Mesendoderm (in vitro differentiated cells): ENCODE measurements at regions not wholly inside any gene's neighbourhood (a gene's known extent, or its start where the extent isn't known, plus 50 kb on each side); places are given as distances from the start of the nearest gene placed in this dataset.
A peak's percentile ranks its signal among the peaks of the same experiment; 100 is the strongest.
"Not testable (repeated sequence)": the region's sequence is repeated elsewhere in the genome, so short reads cannot be mapped to it uniquely, and the experiment has no call there.

Experiments used
- DNase-seq: peaks from one replicate; pipeline ENCODE4 v3.0.0; 2013
- H2AK5ac ChIP-seq: 2 replicates; pipeline ENCODE4 v1.6.1; 2013; ENCODE audit warnings: low read length, inconsistent platforms
- H2BK120ac ChIP-seq: 2 replicates; pipeline ENCODE4 v1.6.1; 2013; ENCODE audit warnings: low read depth, mild to moderate bottlenecking, low read length, moderate library complexity, mixed read lengths
- H2BK15ac ChIP-seq: replicated peaks from 2 replicates; pipeline ENCODE4 v1.6.1; 2013; ENCODE audit warnings: low read depth, mild to moderate bottlenecking, moderate library complexity
- H2BK5ac ChIP-seq: 2 replicates; pipeline ENCODE4 v1.6.1; 2013; ENCODE audit warnings: low read length, inconsistent platforms
- H3K18ac ChIP-seq: 2 replicates; pipeline ENCODE4 v1.6.1; 2013; ENCODE audit warnings: mild to moderate bottlenecking, low read length, mixed read lengths
- H3K23ac ChIP-seq: one replicate; pipeline ENCODE4 v1.6.1; 2013; ENCODE audit warnings: low read length
- H3K27ac ChIP-seq: 2 replicates; pipeline ENCODE4 v1.5.1; 2013; ENCODE audit warnings: low read depth, mild to moderate bottlenecking, inconsistent platforms, low read length, moderate library complexity
- H3K27me3 ChIP-seq: 2 replicates; pipeline ENCODE4 v1.6.1; 2013; ENCODE audit warnings: low read length, control low read depth, mild to moderate bottlenecking, inconsistent platforms; ENCODE audit not compliant: insufficient read depth, poor library complexity
- H3K36me3 ChIP-seq: 2 replicates; pipeline ENCODE4 v1.6.1; 2013; ENCODE audit warnings: low read length, inconsistent platforms; ENCODE audit not compliant: control insufficient read depth, insufficient read depth
- H3K4ac ChIP-seq: one replicate; pipeline ENCODE4 v1.6.1; 2013; ENCODE audit warnings: low read depth, mild to moderate bottlenecking, low read length, moderate library complexity
- H3K4me1 ChIP-seq: 2 replicates; pipeline ENCODE4 v1.6.1; 2013; ENCODE audit warnings: low read depth, low read length, inconsistent platforms; ENCODE audit not compliant: control insufficient read depth
- H3K4me2 ChIP-seq: 2 replicates; pipeline ENCODE4 v1.6.1; 2013; ENCODE audit warnings: low read length
- H3K4me3 ChIP-seq: 2 replicates; pipeline ENCODE4 v1.5.1; 2013; ENCODE audit warnings: mild to moderate bottlenecking, low read length
- H3K56ac ChIP-seq: one replicate; pipeline ENCODE4 v1.6.1; 2013; ENCODE audit warnings: low read length
- H3K79me1 ChIP-seq: 2 replicates; pipeline ENCODE4 v1.6.1; 2013; ENCODE audit warnings: low read length, inconsistent platforms
- H3K79me2 ChIP-seq: 2 replicates; pipeline ENCODE4 v1.6.1; 2013; ENCODE audit warnings: mild to moderate bottlenecking, low read length; ENCODE audit not compliant: control insufficient read depth, insufficient read depth
- H3K9ac ChIP-seq: 2 replicates; pipeline ENCODE4 v1.6.1; 2013; ENCODE audit warnings: low read length, inconsistent platforms
- H4K5ac ChIP-seq: one replicate; pipeline ENCODE4 v1.6.1; 2013; ENCODE audit warnings: low read length
- H4K8ac ChIP-seq: one replicate; pipeline ENCODE4 v1.6.1; 2013; ENCODE audit warnings: low read depth, mild to moderate bottlenecking, control low read depth, low read length, moderate library complexity
- WGBS: extraction: QIAGEN DNeasy Blood & Tissue Kit; methylation state at CpG from one replicate; pipeline ENCODE4 v1.1.7; 2013; ENCODE audit warnings: low lambda C conversion rate, missing lambda C conversion rate; ENCODE audit not compliant: insufficient coverage; ENCODE audit errors: extremely low coverage; 5-methylcytosine and 5-hydroxymethylcytosine counted together

DNA sequence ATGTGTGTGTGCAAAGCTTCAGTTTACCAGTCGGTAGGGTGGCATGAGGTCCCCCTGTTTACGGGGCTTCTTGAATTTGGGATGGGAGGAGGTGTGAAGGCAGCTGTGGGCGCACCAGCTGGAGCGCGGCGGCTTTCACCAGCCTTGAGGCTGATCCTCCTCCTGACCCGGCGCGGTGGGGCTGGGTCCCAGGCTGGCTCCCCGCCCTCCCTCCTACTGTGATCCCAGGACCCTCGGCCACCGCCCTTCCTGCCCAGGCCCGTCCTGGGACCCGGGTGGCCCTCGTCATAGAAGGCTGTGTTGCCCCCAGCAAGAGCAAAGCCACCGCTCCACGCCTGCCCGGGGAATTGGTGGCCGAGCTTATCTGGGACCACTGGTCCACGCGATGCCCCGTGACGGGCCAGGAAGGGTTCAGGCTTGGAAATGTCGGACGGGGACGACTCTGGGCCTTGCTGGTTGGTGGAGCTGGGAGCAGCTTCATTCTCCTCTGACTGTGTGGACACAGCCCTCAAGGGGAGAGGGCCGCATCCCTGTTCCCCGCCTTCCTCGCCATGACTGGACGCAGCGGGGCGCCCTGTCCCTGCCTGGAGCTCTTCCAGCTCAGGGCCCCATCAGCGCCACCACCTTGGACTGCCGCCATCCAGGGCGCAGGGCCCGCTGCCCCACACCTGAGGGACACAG, 271.1 kb upstream of the IRX1 start:
- no peak overlapping the region for H3K18ac ChIP-seq
- no peaks in the 10 kb centered on the region for H3K79me2 ChIP-seq
- H2BK15ac ChIP-seq: no peak overlapping the region
- H4K5ac ChIP-seq: no peak overlapping the region
- no peak overlapping the region for H3K4me3 ChIP-seq
- H3K4ac ChIP-seq: no peak overlapping the region
- no peak overlapping the region for H2AK5ac ChIP-seq
- peak; percentile 37 for DNase-seq
- no peaks in the 10 kb centered on the region for H3K4me1 ChIP-seq
- no peak overlapping the region for H2BK120ac ChIP-seq
- H3K56ac ChIP-seq: no peak overlapping the region
- H3K27me3 ChIP-seq: no peaks in the 10 kb centered on the region
- no CpG with 5 or more reads among the region's 36 CpGs for WGBS
- no peak overlapping the region for H4K8ac ChIP-seq
- H3K79me1 ChIP-seq: no peaks in the 10 kb centered on the region
- H3K23ac ChIP-seq: no peak overlapping the region
- no peak overlapping the region for H3K9ac ChIP-seq
- H3K27ac ChIP-seq: no peak overlapping the region
- H3K36me3 ChIP-seq: no peaks in the 10 kb centered on the region
- no peak overlapping the region for H3K4me2 ChIP-seq
- no peak overlapping the region for H2BK5ac ChIP-seq

DNA sequence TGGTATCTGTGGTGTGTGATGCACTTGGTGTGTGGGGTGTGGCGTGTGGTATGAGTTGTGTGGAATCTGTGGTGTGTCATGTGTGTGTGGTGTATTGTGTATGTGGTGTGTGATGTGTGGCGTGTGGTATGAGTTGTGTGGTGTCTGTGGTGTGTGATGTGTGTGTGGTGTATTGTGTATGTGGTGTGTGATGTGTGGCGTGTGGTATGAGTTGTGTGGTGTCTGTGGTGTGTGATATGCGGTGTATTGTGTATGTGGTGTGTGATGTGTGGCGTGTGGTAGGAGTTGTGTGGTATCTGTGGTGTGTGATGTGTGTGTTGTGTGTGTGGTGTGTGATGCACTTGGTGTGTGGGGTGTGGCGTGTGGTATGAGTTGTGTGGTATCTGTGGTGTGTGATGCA, 271.7 kb upstream of the IRX1 start:
- not testable (repeated sequence) for H2AK5ac ChIP-seq, H3K18ac ChIP-seq, H3K23ac ChIP-seq, H3K4me2 ChIP-seq, H2BK15ac ChIP-seq, H3K4me3 ChIP-seq, H3K79me1 ChIP-seq, H3K27ac ChIP-seq, H3K4ac ChIP-seq, H3K56ac ChIP-seq, H4K8ac ChIP-seq, H4K5ac ChIP-seq, H2BK5ac ChIP-seq, H3K27me3 ChIP-seq, H3K9ac ChIP-seq, H3K36me3 ChIP-seq, H3K4me1 ChIP-seq, H2BK120ac ChIP-seq, H3K79me2 ChIP-seq
- DNase-seq: peak; percentile 17
- WGBS: 100% methylated on average over 5 of the region's 6 CpGs

DNA sequence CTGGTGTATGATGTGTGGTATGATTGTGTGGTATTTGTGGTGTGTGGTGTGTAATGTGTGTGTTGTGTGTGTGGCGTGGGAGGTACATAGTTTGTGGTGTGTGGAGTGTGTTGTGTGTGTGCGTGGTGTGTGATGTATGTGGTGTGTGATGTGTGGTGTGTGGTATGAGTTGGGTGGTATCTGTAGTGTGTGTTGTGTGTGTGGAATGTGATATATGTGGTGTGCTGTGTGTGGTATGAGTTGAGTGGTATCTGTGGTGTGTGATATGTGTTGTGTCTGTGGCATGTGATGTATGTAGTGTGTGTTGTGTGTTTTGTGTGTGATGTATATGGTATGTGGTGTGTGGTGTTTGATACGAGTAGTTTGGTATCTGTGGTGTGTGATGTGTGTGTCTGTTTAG, 272.5 kb upstream of the IRX1 start:
- H4K5ac ChIP-seq: no peak overlapping the region
- H3K27me3 ChIP-seq: no peaks in the 10 kb centered on the region
- no peaks in the 10 kb centered on the region for H3K4me1 ChIP-seq
- no peaks in the 10 kb centered on the region for H3K36me3 ChIP-seq
- H3K79me2 ChIP-seq: no peaks in the 10 kb centered on the region
- H3K9ac ChIP-seq: no peak overlapping the region
- 100% methylated on average over 3 of the region's 3 CpGs for WGBS
- H3K23ac ChIP-seq: no peak overlapping the region
- DNase-seq: no peak
- no peak overlapping the region for H3K4ac ChIP-seq
- no peak overlapping the region for H2AK5ac ChIP-seq
- no peak overlapping the region for H3K4me2 ChIP-seq
- H3K27ac ChIP-seq: no peak overlapping the region
- no peak overlapping the region for H3K4me3 ChIP-seq
- no peak overlapping the region for H2BK15ac ChIP-seq
- no peak overlapping the region for H4K8ac ChIP-seq
- no peaks in the 10 kb centered on the region for H3K79me1 ChIP-seq
- H2BK120ac ChIP-seq: no peak overlapping the region
- no peak overlapping the region for H3K56ac ChIP-seq
- no peak overlapping the region for H3K18ac ChIP-seq
- no peak overlapping the region for H2BK5ac ChIP-seq

DNA sequence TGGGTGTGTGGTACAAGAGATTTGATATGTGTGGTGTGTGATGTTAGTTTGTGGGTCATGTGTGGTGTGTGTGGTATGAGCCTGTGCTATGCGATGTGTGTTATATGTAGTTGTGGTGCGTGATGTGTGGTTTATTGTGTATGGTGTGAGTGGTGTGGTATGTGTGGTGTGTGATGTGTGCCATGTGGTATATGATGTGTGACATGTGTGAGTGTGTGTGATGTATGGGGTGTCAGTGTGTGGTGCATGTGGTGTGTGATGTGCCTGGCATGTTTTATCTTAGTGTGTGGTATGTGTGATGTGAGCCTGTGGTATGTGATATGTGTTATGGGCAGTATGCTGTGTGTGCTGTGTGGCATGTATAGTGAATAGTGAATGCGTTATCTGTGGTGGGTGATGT, 273.0 kb upstream of the IRX1 start:
- 93% methylated on average over 2 of the region's 3 CpGs for whole genome bisulfite sequencing
- Histone ChIP-seq H2BK5ac (no peak overlapping the region), H4K8ac (no peak overlapping the region), H3K27me3 (no peaks in the 10 kb centered on the region), H3K9ac (no peak overlapping the region), H2BK120ac (no peak overlapping the region), H3K18ac (no peak overlapping the region), H3K27ac (no peak overlapping the region), H4K5ac (no peak overlapping the region), H3K4me3 (no peak overlapping the region), H3K4me1 (no peaks in the 10 kb centered on the region), H3K79me2 (no peaks in the 10 kb centered on the region), H3K4ac (no peak overlapping the region), H2BK15ac (no peak overlapping the region), H2AK5ac (no peak overlapping the region), H3K79me1 (no peaks in the 10 kb centered on the region), H3K36me3 (no peaks in the 10 kb centered on the region), H3K56ac (no peak overlapping the region), H3K4me2 (no peak overlapping the region), H3K23ac (no peak overlapping the region)
- DNase-seq: no peak

DNA sequence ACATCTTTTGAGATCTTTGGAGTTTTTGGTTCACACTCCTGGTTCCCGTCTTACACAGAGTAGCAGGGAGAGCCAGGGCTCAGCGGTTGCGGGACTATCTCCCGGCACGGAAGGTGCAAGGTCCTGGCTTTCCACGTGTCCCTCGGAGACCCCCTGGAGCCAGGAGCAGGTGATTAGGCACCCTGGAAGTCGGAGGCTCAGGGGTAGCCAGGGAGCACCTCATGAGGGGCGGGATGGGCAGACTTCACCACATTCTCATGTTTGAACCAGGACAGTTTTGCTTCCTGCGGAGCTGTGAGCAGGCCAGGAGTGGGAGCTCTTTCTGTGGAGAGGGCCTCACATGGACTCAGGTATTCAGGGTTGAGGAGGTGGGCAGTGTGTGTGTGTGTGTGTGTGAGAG, 273.7 kb upstream of the IRX1 start:
- whole genome bisulfite sequencing: no CpG with 5 or more reads among the region's 10 CpGs
- no peak overlapping the region for H2BK5ac ChIP-seq
- no peak overlapping the region for H4K8ac ChIP-seq
- H2AK5ac ChIP-seq: no peak overlapping the region
- H3K18ac ChIP-seq: no peak overlapping the region
- no peaks in the 10 kb centered on the region for H3K27me3 ChIP-seq
- H2BK15ac ChIP-seq: no peak overlapping the region
- H3K56ac ChIP-seq: no peak overlapping the region
- no peaks in the 10 kb centered on the region for H3K4me1 ChIP-seq
- no peak overlapping the region for H3K4ac ChIP-seq
- H3K4me2 ChIP-seq: no peak overlapping the region
- no peak overlapping the region for H3K4me3 ChIP-seq
- no peaks in the 10 kb centered on the region for H3K36me3 ChIP-seq
- H3K23ac ChIP-seq: no peak overlapping the region
- no peak overlapping the region for H4K5ac ChIP-seq
- H3K9ac ChIP-seq: no peak overlapping the region
- DNase-seq: no peak
- H3K79me1 ChIP-seq: no peaks in the 10 kb centered on the region
- H2BK120ac ChIP-seq: no peak overlapping the region
- H3K27ac ChIP-seq: no peak overlapping the region
- H3K79me2 ChIP-seq: no peaks in the 10 kb centered on the region

DNA sequence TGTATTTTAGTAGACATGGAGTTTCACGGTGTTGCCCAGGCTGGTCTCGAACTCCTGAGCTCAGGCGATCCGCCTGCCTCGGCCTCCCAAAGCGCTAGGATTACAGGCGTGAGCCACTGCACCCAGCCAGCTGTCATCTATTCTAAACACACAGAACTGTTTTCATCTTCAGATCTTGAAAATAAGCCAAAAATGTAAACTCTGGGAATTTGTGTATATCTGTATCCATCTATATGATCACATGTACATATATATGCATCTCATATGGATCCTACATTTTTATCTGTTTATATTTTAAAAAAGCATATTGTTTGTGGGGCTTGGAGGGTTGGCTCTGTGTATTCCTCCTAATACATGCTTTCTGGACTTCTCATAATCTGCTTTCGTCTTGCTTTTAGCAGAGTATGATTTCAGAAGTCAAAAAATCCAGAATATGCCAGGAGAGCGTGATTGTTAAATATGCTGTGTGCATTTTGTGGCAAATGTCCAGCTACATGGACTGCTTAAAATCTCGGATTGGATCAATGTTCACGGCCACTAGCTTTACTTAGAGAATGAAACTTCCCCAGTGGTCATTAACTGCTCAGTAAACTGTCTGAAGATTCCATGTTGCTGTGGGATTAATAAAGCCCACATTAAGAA, 274.4 kb upstream of the IRX1 start:
- no peaks in the 10 kb centered on the region for H3K36me3 ChIP-seq
- H3K4me1 ChIP-seq: no peaks in the 10 kb centered on the region
- no peak for DNase-seq
- no peak overlapping the region for H2BK5ac ChIP-seq
- H4K5ac ChIP-seq: no peak overlapping the region
- no peak overlapping the region for H4K8ac ChIP-seq
- no peaks in the 10 kb centered on the region for H3K27me3 ChIP-seq
- no peak overlapping the region for H2BK15ac ChIP-seq
- H3K4ac ChIP-seq: no peak overlapping the region
- no peak overlapping the region for H3K4me3 ChIP-seq
- H3K18ac ChIP-seq: no peak overlapping the region
- H3K79me1 ChIP-seq: no peaks in the 10 kb centered on the region
- H3K4me2 ChIP-seq: no peak overlapping the region
- H3K56ac ChIP-seq: no peak overlapping the region
- no peak overlapping the region for H3K9ac ChIP-seq
- no peak overlapping the region for H3K27ac ChIP-seq
- H3K23ac ChIP-seq: no peak overlapping the region
- no peak overlapping the region for H2BK120ac ChIP-seq
- WGBS: no CpG with 5 or more reads among the region's 11 CpGs
- no peak overlapping the region for H2AK5ac ChIP-seq
- no peaks in the 10 kb centered on the region for H3K79me2 ChIP-seq
